DOHH2 (cell line): ENCODE measurements at regions not wholly inside any gene's neighbourhood (a gene's known extent, or its start where the extent isn't known, plus 50 kb on each side); places are given as distances from the start of the nearest gene placed in this dataset.

Experiments used
- CTCF ChIP-seq: fragments of 200-600 bp; sonication (generic); IDR thresholded peaks from one replicate; pipeline ENCODE4 v1.5.1; 2014; ENCODE audit warnings: antibody characterized with exemption, mild to moderate bottlenecking, low read depth, low read length; ENCODE audit not compliant: poor library complexity, severe bottlenecking
- EZH2phosphoT487 ChIP-seq: fragments of 200-600 bp; sonication (generic); IDR thresholded peaks from 2 replicates; pipeline ENCODE4 v1.6.1; 2017; ENCODE audit warnings: borderline replicate concordance, mild to moderate bottlenecking, antibody characterized with exemption, low read length, moderate library complexity, mixed read lengths

- no peak for TF ChIP-seq CTCF
- no peak for TF ChIP-seq EZH2phosphoT487
Observed at GRCh38 chr9:135228983-135229625, 141.6 kb downstream of the OLFM1 start.
